ENCODE measurements at regions not wholly inside any gene's neighbourhood (a gene's known extent, or its start where the extent isn't known, plus 50 kb on each side); places are given as distances from the start of the nearest gene placed in this dataset.

- no peak for TF ChIP-seq CTCF (IDR thresholded peaks at IDR 0.05)
- no peak for TF ChIP-seq EZH2 (IDR thresholded peaks at IDR 0.05; ENCODE audit: borderline replicate concordance, insufficient read depth, low read depth, low read length, poor library complexity, severe bottlenecking)
Measured at GRCh38 chrX:34487364-34487763, 169.7 kb downstream of the TMEM47 start.
